22Rv1 (cell line): ENCODE measurements at regions not wholly inside any gene's neighbourhood (a gene's known extent, or its start where the extent isn't known, plus 50 kb on each side); places are given as distances from the start of the nearest gene placed in this dataset.
"Not testable (repeated sequence)": the region's sequence is repeated elsewhere in the genome, so short reads cannot be mapped to it uniquely, and the experiment has no call there.

Experiments used
- H3K27ac ChIP-seq: fragments of 450-650 bp; 2 replicates; pipeline ENCODE4 v1.5.1; 2017
- CTCF ChIP-seq: fragments of 450-650 bp; IDR thresholded peaks from 2 replicates; pipeline ENCODE4 v1.5.1; 2017; ENCODE audit warnings: mild to moderate bottlenecking
- ZFX ChIP-seq: fragments of 450-650 bp; IDR thresholded peaks from 2 replicates; pipeline ENCODE4 v1.6.1; 2017; ENCODE audit warnings: antibody characterized with exemption, borderline replicate concordance

DNA sequence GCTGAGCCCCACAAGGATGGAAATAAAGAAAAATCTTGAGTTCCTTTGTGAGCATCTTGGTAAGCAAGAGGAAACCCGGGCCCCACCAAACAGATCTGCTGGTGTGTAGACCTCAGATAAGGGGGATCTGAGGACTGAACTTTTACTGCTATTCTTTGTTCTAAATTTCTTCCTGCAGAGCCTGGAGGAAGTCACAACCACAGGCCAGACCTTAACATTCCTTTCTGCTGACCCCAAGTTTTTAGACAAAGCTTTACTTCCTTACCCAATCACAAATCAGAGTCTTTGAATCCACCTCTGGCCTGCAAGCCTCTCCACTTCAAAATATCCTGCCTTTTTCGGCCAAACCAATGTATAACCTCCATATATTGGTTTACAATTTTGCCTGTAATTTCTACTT lies 352.6 kb upstream of the AUTS2 start:
- TF ChIP-seq CTCF, result no peak
- TF ChIP-seq ZFX, result no peak
- H3K27ac ChIP-seq, result no peak overlapping the region

GRCh38 chr7:69246758-69247157 lies 351.5 kb upstream of the AUTS2 start:
- no peak overlapping the region for H3K27ac ChIP-seq
- no peak for TF ChIP-seq CTCF
- no peak for TF ChIP-seq ZFX

GRCh38 chr7:69248382-69248828 lies 349.9 kb upstream of the AUTS2 start:
- not testable (repeated sequence) for H3K27ac ChIP-seq

DNA sequence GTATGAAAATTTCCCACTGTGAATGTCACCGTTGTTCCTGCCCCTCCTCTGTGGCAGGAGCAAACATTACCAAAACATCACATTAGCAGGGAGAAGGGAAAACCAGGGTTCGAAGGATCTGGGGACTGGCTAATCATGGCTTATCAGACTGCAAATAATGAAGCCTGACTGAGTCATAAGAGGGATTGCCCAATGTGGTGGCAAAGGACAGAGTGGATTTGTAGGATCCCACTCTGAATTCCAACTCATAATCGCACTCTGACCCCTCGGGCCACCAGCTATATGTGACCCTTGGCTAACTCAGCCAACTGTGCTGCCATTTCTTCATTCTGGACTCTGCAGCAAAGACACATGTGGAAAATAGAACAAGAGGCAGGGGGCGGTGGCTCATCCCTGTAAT lies 347.3 kb upstream of the AUTS2 start:
- H3K27ac ChIP-seq, result no peak overlapping the region
- TF ChIP-seq ZFX, result no peak
- no peak for TF ChIP-seq CTCF

DNA sequence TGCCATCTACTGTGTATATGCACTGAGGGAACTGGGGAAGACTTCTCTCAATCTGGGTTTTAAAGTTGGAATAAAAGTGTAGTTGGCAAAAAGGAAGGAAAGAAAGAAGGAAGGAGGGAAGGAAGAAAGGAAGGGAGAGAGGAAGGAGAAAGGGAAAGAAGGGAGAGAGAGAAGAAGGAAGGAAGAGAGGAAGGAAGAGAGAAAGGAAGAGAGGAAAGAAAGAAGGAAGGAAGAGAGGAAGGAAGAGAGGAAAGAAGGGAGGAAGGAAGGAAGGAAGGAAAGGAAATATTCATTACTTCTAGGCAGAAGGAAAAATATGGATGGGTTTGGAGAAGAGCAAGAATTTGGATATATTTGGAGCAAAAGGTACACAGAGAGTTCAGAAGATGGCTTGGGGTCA lies 343.6 kb upstream of the AUTS2 start:
- TF ChIP-seq ZFX, result no peak
- no peak for TF ChIP-seq CTCF
- H3K27ac ChIP-seq, result no peak overlapping the region

GRCh38 chr7:69256634-69257081 lies 341.6 kb upstream of the AUTS2 start:
- no peak for TF ChIP-seq CTCF
- TF ChIP-seq ZFX, result no peak
- H3K27ac ChIP-seq, result no peak overlapping the region

DNA sequence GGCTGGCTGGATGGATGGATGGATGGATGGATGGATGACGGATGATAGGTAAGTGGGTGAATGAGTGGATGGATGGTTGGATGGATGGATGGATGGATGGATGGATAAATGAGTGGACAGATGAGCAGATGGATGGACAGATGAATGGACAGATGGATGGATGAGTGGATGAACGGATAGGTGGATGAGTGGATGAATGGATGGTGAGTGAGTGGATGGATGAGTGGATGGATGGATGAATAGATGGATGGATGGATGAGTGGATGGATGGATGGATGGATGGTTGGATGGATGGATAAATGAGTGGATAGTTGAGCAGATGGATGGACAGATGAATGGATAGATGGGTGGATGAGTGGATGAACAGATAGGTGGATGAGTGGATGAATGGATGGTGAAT lies 340.7 kb upstream of the AUTS2 start:
- no peak overlapping the region for H3K27ac ChIP-seq
- TF ChIP-seq ZFX, result no peak
- TF ChIP-seq CTCF, result no peak

- no peak overlapping the region for H3K27ac ChIP-seq
- TF ChIP-seq ZFX, result no peak
- no peak for TF ChIP-seq CTCF
Measured at GRCh38 chr7:69259445-69259844, 338.8 kb upstream of the AUTS2 start.
